DMS79 (cell line): ENCODE measurements at regions not wholly inside any gene's neighbourhood (a gene's known extent, or its start where the extent isn't known, plus 50 kb on each side); places are given as distances from the start of the nearest gene placed in this dataset.

Experiments used
- DNase-seq: peaks from one replicate; lab custom pipeline; 2025; lab: John Stamatoyannopoulos, UW

GRCh38 chr1:11413986-11414391 lies 65.0 kb upstream of the DISP3 start:
- DNase-seq = peak; percentile 28

GRCh38 chr1:11414926-11415538 lies 63.9 kb upstream of the DISP3 start:
- no peak for DNase-seq

GRCh38 chr1:11417162-11417561 lies 61.8 kb upstream of the DISP3 start:
- DNase-seq = no peak

- no peak for DNase-seq
These were observed 60.9 kb upstream of the DISP3 start for GRCh38 chr1:11418056-11418455.

- no peak for DNase-seq
These were observed 57.5 kb upstream of the DISP3 start for GRCh38 chr1:11421443-11421842.

- DNase-seq = no peak
These were observed 56.3 kb upstream of the DISP3 start for GRCh38 chr1:11422686-11423085.

GRCh38 chr1:11426617-11427016 lies 52.3 kb upstream of the DISP3 start:
- no peak for DNase-seq

- no peak for DNase-seq
These were observed 50.2 kb upstream of the DISP3 start for GRCh38 chr1:11428789-11429188.
